ENCODE measurements at regions not wholly inside any gene's neighbourhood (a gene's known extent, or its start where the extent isn't known, plus 50 kb on each side); places are given as distances from the start of the nearest gene placed in this dataset.

GRCh38 chr14:49527221-49527620 lies 59.0 kb downstream of the RPS29 start:
- no peak for DNase-seq (ENCODE audit: low read depth in 2 of 2)

DNA sequence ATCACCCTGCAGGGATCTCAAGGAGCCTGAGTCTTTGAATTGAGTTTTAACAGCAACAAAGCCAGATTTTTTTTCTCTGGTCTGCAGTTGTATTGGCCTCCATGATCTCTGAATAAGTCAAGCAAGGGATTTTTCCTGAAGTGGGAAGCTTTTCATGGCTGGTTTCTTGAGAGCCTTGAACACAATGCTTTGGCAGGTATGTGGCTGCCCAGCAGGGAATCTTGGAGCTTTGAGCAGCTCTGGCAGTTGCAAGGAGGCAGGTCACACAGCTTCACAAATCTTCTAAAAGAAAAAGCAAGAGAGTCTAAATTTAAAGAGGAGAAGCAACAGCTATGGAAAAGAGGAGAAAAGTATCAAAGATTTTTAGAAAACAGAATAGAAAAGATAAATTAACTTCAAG lies 60.1 kb downstream of the RPS29 start:
- no peak for DNase-seq (ENCODE audit: low read depth in 2 of 2)

DNA sequence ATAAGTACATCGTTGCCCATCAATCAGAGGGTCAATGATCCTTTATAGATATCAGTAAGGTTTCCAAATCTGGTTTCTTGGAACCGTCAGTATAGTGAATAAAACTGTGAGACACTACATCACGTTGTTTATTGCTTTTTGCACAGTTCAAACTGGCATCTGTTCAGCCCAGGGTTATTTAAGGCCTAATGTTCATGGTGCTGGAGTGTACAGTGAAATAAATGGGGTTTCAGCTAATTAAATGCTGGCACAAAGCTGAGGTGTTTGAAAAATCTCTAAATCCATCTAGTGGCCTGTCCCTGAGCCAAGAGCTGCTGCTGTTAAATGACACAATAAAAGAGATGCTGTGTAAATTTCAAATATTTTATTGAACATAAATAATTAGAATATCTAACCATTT lies 69.9 kb downstream of the RPS29 start:
- DNase-seq (ENCODE audit: low read depth in 2 of 2) = no peak

DNA sequence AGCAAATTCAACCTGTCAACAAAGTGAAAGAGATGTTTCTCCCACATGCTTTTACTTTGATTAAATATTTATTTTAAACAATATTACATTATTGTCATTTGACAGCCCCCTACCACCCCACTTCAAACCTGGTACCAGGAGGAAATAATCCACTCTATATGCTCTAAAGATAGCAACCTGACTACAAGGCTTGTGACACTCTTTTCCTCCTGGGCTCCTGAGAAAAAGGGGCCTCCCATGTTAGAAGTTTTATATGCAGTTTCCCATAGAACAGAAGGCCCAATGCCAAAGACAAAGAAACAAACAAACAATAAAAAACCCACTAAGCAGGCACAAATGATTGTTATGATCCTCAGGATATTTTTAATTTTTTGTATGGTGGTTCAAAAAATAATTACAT lies 73.6 kb downstream of the RPS29 start:
- DNase-seq (ENCODE audit: low read depth in 2 of 2) = no peak

DNA sequence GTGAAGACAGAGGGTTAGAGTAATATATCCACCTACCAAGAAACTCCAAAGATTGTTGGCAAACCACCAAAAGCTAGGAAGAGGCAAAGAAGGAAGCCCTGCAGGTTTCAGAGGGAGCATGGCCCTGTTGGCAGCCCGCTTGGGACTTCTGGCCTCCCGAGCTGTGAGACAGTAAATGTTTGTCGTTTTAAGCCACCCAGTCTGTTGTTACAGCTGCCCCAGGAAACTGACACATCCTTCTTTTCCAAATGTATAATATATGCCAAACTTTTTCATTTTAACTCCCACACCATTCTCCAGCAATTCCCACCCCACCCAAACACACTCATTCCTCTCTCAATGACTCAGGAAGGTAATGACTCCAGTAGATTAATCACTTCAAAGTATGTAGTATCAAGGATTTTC lies 74.0 kb downstream of the RPS29 start:
- DNase-seq (ENCODE audit: low read depth in 2 of 2) = no peak

- no peak for DNase-seq (ENCODE audit: low read depth in 2 of 2)
These were observed 78.1 kb downstream of the RPS29 start for GRCh38 chr14:49508124-49508523.

- no peak for DNase-seq (ENCODE audit: low read depth in 2 of 2)
These were observed 79.5 kb downstream of the RPS29 start for GRCh38 chr14:49506650-49507049.

DNA sequence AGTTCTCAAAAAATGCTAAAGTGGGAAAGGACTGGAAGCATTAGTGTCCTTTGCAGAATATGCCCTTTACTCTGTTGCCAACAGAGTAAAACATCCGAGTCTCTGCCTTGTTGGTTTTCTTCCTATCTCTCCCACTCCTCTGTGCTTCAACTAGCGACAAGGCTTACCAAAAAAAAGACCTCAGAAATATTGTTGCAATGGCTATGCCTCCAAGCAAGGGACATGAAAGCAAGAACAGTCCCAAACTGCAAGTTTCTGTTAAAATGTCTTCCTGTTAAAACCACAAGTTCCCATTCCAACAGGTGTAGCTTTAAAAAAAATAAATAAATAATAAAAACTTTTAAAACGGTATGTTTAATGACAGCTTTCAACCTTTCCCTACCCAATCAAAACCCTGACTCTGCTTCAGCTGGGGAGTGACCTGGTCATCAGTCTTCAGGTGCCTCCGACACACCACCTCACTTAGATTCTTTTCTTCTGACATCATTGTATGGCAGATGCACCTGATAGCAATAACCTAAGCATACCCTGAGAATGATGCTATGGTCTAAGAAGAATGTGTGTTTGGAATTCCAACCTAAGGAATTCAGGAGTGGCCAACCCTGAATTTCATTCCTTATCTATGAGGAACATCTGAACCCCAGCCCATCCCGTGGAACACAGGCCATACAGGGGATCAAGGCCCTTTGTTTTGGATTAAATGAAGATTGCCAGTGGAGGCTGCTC lies 81.0 kb downstream of the RPS29 start:
- DNase-seq (ENCODE audit: low read depth in 2 of 2) = no peak

GRCh38 chr14:49497725-49498348 lies 88.3 kb downstream of the RPS29 start:
- no peak for DNase-seq (ENCODE audit: low read depth in 2 of 2)

- no peak for DNase-seq (ENCODE audit: low read depth in 2 of 2)
These were observed 88.9 kb downstream of the RPS29 start for GRCh38 chr14:49497267-49497666.

DNA sequence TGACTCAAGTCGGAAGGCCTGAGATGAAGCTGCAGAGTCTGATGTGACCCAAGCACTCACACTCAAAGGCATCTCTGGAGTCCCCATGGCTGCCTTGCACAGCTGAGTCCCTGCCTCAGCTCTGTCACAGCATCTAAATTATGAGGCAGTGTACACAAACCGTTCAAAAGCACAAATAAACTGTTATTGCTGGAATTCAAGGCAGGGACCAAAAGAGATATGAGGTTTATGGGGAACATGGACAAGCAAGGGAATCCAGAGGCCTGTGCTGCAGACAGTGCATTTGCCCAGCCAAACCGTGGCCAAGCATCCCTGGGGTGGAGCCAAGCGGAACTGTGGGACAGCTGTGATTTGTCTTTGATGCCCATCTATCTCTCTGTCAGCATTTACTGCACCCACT lies 91.3 kb downstream of the RPS29 start:
- no peak for DNase-seq (ENCODE audit: low read depth in 2 of 2)

- DNase-seq (ENCODE audit: low read depth in 2 of 2) = no peak
These were observed 92.6 kb downstream of the RPS29 start for GRCh38 chr14:49493557-49493956.

GRCh38 chr14:49492151-49492550 lies 94.0 kb downstream of the RPS29 start:
- DNase-seq (ENCODE audit: low read depth in 2 of 2) = no peak

DNA sequence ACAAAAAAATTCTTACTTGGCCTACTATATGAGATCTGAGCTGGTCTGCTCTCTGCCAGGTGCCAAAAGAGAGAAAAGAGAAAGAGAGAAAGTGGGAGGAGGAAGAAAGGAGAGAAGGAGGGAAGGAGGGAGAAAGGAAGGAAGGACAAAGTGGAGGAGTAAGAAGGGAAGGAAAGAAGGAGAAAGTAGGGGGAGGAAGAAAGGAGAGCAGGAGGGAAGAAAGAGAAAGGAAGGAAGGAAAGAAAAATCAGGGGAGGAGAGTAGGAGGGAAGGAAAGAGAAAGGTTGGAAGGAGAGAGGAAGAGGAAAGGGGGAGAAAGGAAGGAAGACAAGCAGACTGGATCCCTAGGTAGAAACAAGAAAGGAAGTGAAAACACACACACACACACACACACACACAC lies 96.8 kb downstream of the RPS29 start:
- DNase-seq (ENCODE audit: low read depth in 2 of 2) = no peak

- DNase-seq (ENCODE audit: low read depth in 2 of 2) = no peak
These were observed 98.9 kb downstream of the RPS29 start for GRCh38 chr14:49487238-49487637.

DNA sequence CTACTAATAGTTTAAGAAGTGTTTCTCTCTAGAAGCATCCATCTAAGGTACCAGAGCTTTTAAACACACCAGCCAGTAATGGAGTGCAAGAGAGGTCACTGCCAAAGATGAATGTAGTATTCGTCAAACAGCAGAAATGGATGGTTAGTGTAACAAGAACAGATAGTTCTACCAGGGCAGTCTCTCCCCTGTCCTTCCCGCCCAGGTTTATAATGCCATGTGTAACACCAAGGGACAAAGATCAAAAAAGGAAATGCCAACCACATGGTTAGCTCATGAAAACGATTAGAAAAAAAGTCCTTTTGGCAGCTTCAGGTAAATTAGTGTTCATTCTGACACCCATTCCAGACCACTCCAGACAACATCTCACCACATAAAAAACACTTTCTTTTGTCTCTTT lies 100.9 kb downstream of the RPS29 start:
- DNase-seq (ENCODE audit: low read depth in 2 of 2) = no peak

DNA sequence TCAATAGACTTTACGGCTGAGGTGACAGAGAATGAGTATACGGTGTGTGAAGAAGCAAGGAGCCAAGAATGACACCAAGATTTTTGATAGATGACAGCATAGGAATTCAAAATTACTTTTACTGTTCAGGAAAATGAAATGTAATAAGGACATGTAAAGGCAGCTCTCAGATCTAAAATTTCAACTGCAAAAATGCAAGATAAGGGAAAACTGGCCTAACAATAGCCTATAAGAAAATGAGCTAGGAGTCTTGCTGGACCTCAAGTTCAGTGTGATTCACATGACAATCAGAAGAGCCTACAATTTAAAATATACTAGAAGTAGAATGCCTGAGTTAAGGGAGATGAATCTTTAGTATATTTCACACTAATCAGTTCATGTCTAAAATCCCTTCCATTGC lies 102.0 kb downstream of the RPS29 start:
- no peak for DNase-seq (ENCODE audit: low read depth in 2 of 2)

DNA sequence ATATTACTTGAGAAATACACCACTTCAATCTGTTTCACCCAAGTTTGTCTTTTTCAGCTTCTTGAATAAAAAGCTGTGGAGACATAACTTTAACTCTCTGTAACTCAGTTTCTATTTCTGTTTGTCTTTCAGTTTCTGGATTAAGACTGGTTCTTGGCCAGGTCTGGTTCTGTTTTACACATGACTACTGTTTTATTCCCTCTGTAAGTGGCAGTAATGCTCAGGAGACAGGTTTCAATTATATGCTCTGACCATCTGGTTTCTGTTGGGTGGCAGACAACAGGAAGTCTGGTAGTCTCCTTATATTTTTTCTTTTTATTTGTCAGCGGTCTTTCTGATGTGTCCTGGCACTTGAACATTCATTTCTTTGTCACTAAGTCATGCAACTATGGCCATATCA lies 102.9 kb downstream of the RPS29 start:
- no peak for DNase-seq (ENCODE audit: low read depth in 2 of 2)

DNA sequence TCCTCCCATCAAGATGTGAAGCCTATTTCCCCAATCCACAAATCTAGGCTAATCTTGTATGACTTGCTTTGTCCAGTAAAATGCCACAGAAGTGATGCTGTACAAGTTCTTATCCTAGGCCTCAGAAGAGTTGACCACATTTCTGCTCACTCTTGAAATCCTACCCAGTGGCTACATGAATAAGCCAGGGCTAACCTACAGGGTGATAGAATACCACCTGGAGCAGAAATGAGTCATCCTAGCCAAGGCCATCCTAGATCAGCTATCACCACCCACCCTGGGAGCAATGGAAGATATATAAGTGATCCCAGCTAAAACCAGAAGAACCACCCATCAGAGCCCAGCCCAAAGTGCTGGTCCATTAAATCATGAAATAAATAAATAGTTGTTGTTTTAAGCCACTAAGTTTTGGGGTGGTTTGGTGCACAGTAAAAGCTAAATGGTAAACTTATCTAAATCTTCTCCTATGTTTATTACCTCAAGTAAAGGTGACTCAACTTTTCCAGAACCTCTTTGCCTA lies 105.1 kb downstream of the RPS29 start:
- no peak for DNase-seq (ENCODE audit: low read depth in 2 of 2)

GRCh38 chr14:49480053-49480760 lies 106.0 kb downstream of the RPS29 start:
- DNase-seq (ENCODE audit: low read depth in 2 of 2) = no peak

DNA sequence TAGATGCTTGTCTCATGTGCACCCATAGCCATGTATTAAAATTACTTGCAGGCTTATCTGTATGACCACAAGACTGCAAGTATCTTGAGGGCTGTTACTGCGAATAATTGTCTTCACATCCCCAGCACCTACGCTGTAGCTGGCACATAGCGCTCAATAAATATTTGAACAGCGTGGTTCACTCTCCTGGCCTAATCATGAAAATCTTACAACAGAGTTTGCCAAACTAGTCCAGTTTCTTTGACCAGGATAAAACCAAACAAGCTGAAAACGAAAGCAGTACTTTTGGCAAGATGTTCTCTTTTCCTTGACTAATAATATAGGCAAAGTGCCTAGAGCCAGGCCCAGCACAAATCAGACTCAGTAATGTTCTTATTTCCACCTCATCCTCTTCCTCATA lies 106.7 kb downstream of the RPS29 start:
- no peak for DNase-seq (ENCODE audit: low read depth in 2 of 2)

DNA sequence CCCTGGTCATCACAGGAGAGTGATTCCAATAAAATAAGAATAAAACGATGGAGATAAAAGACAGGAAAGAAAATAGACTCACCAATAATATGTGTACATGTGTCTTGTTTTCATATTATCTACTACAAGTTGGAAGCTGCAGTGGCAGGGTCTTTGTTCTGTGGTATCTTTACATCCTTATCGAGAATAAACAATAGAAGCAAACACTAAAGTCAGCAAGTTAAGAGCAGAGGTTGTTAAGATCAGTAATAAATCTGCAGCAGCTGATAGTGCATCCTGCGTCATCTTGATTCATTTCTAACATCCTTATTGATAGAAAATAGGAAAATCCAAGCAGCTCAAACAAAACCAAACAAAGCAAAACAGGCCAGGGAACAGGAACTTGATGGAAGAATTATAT lies 107.4 kb downstream of the RPS29 start:
- no peak for DNase-seq (ENCODE audit: low read depth in 2 of 2)

GRCh38 chr14:49467091-49467490 lies 119.1 kb downstream of the RPS29 start:
- no peak for DNase-seq (ENCODE audit: low read depth in 2 of 2)

All from stimulated activated CD8-positive, alpha-beta memory T cell treated with anti-CD3 and anti-CD28 coated beads, Interleukin-2, amount 100 ng/mL, for 48 hours (primary cell).